GM21447 (cell line): ENCODE measurements at regions not wholly inside any gene's neighbourhood (a gene's known extent, or its start where the extent isn't known, plus 50 kb on each side); places are given as distances from the start of the nearest gene placed in this dataset.
A peak's percentile ranks its signal among the peaks of the same experiment; 100 is the strongest.

ENCODE experiments used
- ATAC-seq: cut with Tn5 transposase; IDR thresholded peaks from one replicate; pipeline ENCODE4 v1.9.1; 2021; ENCODE audit not compliant: unreplicated experiment

GRCh38 chr12:74801625-74802024 is 264.0 kb downstream of the ATXN7L3B start:
- ATAC-seq: no peak

- ATAC-seq: no peak
Observed at GRCh38 chr12:74816398-74817175, 279.0 kb downstream of the ATXN7L3B start.

- ATAC-seq: no peak
Observed at GRCh38 chr12:74817499-74817898, 279.9 kb downstream of the ATXN7L3B start.

- no peak for ATAC-seq
Observed at GRCh38 chr12:74818412-74818811, 280.8 kb downstream of the ATXN7L3B start.

- no peak for ATAC-seq
Observed at GRCh38 chr12:74820324-74820723, 282.7 kb downstream of the ATXN7L3B start.

- no peak for ATAC-seq
Observed at GRCh38 chr12:74836567-74836966, 298.9 kb downstream of the ATXN7L3B start.

GRCh38 chr12:74846116-74846515 is 308.5 kb downstream of the ATXN7L3B start:
- no peak for ATAC-seq

GRCh38 chr12:74847169-74847568 is 309.5 kb downstream of the ATXN7L3B start:
- ATAC-seq: no peak

- no peak for ATAC-seq
Observed at GRCh38 chr12:74848006-74848405, 310.4 kb downstream of the ATXN7L3B start.

- no peak for ATAC-seq
Observed at GRCh38 chr12:74849801-74850200, 312.2 kb downstream of the ATXN7L3B start.

GRCh38 chr12:74871817-74872216 is 334.2 kb downstream of the ATXN7L3B start:
- ATAC-seq: no peak

- no peak for ATAC-seq
Observed at GRCh38 chr12:74885775-74886174, 323.9 kb downstream of the KCNC2 start.

GRCh38 chr12:74889073-74889472 is 320.6 kb downstream of the KCNC2 start:
- ATAC-seq: no peak

- peak; percentile 48 for ATAC-seq
Observed at GRCh38 chr12:74889563-74890236, 319.9 kb downstream of the KCNC2 start.

- peak; percentile 94 for ATAC-seq
Observed at GRCh38 chr12:74890237-74890599, 319.4 kb downstream of the KCNC2 start.

- ATAC-seq: no peak
Observed at GRCh38 chr12:74891083-74891668, 318.5 kb downstream of the KCNC2 start.

- no peak for ATAC-seq
Observed at GRCh38 chr12:74892057-74892633, 317.5 kb downstream of the KCNC2 start.

GRCh38 chr12:74896186-74896585 is 313.5 kb downstream of the KCNC2 start:
- ATAC-seq: no peak

- ATAC-seq: no peak
Observed at GRCh38 chr12:74897425-74898211, 312.0 kb downstream of the KCNC2 start.

GRCh38 chr12:74899031-74899829 is 310.4 kb downstream of the KCNC2 start:
- no peak for ATAC-seq
